ENCODE measurements at regions not wholly inside any gene's neighbourhood (a gene's known extent, or its start where the extent isn't known, plus 50 kb on each side); places are given as distances from the start of the nearest gene placed in this dataset.

GRCh38 chr12:18207266-18207665 lies 54.1 kb upstream of the PIK3C2G start:
- DNase-seq = no peak

DNA sequence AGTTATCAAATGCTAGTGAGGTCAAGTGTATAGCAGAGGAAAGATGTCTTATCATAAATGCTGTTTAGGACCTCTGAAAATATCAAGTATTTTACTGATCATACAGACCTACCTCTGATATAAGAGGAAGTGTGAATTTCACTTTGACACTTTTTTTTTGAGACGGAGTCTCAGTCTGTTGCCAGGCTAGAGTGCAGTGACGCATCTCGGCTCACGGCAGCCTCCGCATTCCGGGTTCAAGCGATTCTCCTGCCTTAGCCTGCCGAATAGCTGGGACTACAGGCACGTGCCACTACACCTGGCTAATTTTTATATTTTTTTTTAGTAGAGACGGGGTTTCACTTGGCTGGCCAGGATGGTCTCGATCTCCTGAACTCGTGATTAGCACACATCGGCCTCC lies 55.1 kb upstream of the PIK3C2G start:
- no peak for DNase-seq

GRCh38 chr12:18204053-18204452 lies 57.3 kb upstream of the PIK3C2G start:
- DNase-seq = no peak

DNA sequence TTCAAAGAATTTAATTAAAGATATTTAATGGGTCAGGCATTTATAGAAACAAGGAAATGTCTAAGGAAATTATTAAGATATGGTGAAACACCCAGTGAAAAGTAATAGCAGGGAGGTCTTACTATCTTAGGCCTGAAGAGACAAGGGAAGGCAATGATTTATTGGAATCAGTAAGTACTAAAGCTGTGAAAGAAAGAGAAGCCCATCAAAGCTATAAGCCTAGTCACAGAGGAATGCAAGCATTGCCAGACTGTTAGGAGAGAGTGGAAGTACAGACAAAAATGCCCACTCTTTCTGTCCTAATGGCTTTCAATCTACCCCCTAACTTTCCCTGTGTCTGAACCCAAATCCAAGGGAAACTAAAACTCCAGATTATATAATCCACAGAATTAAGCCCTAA lies 69.2 kb upstream of the PIK3C2G start:
- no peak for DNase-seq

DNA sequence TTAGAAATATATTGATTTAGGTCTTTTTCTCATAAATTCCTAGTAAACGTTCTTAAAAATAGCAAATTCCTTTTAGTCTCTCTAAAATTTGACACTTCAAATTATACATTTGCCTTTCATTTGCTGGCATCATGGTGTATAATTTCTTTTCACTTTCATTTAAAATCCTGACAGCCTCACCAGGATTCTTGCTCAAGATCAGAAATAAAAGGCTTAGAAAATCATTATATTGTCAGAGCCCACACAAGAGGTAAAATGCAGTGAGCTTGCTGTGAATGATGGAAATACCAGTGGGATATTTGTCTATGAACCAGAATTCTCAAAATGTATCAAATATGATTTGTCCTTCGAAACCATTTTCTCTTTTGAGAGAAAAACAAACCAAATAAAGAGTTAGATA lies 78.2 kb upstream of the PIK3C2G start:
- no peak for DNase-seq

DNA sequence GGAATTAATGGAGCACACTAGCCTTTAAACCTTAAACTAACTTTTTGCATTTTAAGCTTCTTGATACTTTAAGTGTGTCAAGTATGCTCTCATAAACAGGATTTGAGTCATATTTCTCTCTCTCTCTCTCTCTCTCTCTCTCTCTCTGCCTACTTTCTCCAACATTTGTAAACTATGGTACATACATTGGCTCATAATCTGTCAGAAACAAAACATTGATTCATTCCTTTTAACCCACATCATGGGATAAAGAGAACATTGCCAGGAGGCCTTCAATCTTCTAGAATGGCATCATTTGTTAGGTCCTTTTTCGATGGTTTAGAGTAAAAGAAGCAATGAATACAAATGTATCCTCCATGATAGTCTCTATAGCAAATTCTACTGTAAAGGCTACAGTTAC lies 81.6 kb upstream of the RERGL start:
- no peak for DNase-seq

DNA sequence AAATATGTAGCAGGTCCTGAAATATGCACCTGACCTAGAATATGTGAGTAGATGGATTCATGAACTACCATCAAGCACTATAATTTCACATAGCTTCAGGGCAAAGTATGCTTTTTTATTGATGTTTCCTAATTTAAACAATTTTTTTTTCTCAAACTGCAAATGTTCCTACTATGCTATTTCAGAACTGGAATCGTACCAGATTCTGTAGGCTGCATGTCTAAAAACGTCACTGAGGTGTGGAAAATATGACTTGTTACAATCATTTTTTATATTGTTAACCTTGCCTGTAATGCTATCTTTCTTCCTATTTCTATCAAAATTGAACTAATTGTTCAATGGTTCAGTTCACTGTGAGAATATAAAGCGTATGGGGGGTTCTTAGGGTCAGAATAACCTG lies 78.0 kb upstream of the RERGL start:
- no peak for DNase-seq

DNA sequence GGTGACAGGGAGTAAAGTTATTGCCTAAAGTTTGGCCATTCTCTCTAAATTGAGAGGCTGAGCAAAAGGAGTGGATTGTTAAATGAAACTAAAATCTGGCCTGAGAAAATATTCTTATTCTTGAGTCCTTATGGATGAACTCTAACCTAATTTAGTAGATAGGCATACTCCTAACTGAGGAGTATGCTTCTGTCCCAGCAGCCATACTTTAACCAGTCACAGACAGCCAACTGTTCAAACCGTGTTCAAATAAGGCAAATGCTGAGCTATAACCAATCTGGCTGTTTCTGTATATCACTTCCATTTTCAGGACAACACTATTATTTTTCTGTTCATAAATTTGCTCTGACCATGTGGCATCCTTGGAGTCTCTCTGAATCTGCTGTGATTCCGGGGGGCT lies 75.9 kb upstream of the RERGL start:
- no peak for DNase-seq

- DNase-seq = peak in 1 of 5 donors; percentile 88
Measured at GRCh38 chr12:18165422-18165871, 75.5 kb upstream of the RERGL start.

DNA sequence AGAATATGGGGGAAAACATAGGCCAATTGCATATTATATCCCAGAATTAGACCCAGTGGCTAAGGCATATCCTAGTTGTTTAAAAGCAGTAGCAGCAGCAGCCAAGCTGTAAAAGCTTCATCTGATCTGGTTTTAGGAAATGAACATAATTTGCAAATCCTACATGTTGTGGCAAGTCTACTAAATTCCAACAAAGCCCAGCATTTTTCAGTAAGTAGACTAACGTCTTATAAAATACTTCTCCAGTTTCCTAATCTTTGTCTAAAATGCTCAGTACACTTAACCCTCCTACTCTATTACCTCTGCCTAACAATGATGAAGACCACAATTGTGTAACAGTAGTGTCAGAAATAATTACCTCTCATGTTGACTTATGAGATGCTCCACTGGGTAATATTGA lies 70.9 kb upstream of the RERGL start:
- DNase-seq = no peak

GRCh38 chr12:18158774-18159557 lies 69.0 kb upstream of the RERGL start:
- DNase-seq = peak in 2 of 5 donors; percentile 6 to 23

GRCh38 chr12:18153826-18154225 lies 63.8 kb upstream of the RERGL start:
- DNase-seq = no peak

GRCh38 chr12:18151036-18151435 lies 61.0 kb upstream of the RERGL start:
- DNase-seq = no peak

DNA sequence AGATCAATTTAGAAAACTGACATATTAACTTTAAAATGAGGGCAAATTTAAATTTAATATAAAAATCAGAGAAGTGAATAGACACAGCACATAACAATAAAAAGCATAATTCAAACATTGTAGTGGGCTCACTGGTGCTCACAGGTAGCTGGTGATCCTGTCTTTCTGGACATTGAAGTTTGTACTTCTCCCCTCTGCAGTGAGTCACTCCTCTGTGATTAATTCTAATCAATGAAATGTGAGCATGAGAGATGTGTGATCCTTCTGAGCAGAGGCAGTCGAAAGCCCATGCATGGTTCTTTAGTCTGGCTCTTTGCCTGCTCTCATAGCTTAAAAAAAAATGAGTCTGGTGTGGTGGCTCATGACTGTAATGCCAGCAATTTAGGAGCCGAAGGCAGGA lies 59.0 kb upstream of the RERGL start:
- DNase-seq = no peak

DNA sequence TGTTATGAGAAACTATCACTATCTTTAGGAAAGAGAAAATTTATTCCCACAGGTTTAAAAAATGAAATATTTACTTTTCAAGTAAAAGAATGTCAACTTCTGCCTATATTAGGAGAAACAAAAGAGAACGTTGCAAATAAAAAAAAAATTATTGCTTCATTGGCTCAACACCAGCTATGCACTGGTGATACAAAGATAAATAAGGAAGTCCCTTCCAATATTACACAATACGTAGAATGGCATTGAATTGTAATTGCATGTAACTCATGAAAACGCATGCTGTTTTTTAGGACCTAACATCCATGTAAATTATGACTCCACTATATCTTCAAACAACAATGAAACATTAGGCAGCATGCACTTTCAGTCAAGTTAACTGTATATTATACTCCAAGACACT lies 56.4 kb upstream of the RERGL start:
- DNase-seq = no peak

DNA sequence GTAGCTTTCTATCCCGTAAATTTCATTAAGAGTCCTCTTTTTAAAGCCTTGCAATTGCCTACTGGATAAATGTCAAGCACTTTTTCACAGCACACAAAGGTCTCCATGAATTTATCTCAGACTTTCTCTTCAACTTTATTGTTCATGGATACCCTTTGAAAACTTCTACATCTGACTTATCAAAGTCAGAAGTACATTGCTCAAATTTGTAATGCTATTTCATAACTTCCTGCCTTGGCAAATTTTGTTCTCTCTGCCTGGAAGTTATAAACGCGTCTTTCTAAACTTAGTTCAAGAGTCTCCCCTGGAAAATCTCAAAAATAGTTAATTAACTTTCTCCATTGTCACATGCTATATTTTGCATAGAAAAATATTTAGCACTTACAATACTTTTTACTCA lies 55.9 kb upstream of the RERGL start:
- DNase-seq = no peak

- no peak for DNase-seq
Measured at GRCh38 chr12:18141048-18141982, 51.3 kb upstream of the RERGL start.

- DNase-seq = peak in 1 of 5 donors; percentile 8
Measured at GRCh38 chr12:18139989-18140596, 50.1 kb upstream of the RERGL start.
